ENCODE measurements at regions not wholly inside any gene's neighbourhood (a gene's known extent, or its start where the extent isn't known, plus 50 kb on each side); places are given as distances from the start of the nearest gene placed in this dataset.

GRCh38 chr19:30276011-30276882 is 95.9 kb upstream of the ZNF536 start:
- no peaks in the 10 kb centered on the region for H3K4me1 Mint-ChIP-seq (ENCODE audit: low read depth)
- no peak overlapping the region for H3K4me3 Mint-ChIP-seq
- no peaks in the 10 kb centered on the region; the same call in 1 of the 2 replicates for H3K36me3 Mint-ChIP-seq (ENCODE audit: low read depth)
- peaks cover 77% of the 10 kb centered on the region for H3K9me3 Mint-ChIP-seq
- no peak for DNase-seq
- peaks cover 2% of the 10 kb centered on the region for H3K27me3 Mint-ChIP-seq (ENCODE audit: insufficient read depth)
- no peak for TF ChIP-seq CTCF (IDR thresholded peaks at IDR 0.05)
- H3K27ac Mint-ChIP-seq, result no peak overlapping the region

- no peak overlapping the region for H3K4me3 Mint-ChIP-seq
- H3K27me3 Mint-ChIP-seq (ENCODE audit: insufficient read depth), result peaks cover 2% of the 10 kb centered on the region
- no peaks in the 10 kb centered on the region for H3K4me1 Mint-ChIP-seq (ENCODE audit: low read depth)
- no peak overlapping the region for H3K27ac Mint-ChIP-seq
- no peak for DNase-seq
- no peak for TF ChIP-seq CTCF (IDR thresholded peaks at IDR 0.05)
- peaks cover 76% of the 10 kb centered on the region for H3K9me3 Mint-ChIP-seq
- no peaks in the 10 kb centered on the region; the same call in 1 of the 2 replicates for H3K36me3 Mint-ChIP-seq (ENCODE audit: low read depth)
These were observed 95.3 kb upstream of the ZNF536 start for GRCh38 chr19:30276883-30277280.

GRCh38 chr19:30277941-30278881 is 94.0 kb upstream of the ZNF536 start:
- no peak overlapping the region for H3K4me3 Mint-ChIP-seq

GRCh38 chr19:30278882-30279254 is 93.3 kb upstream of the ZNF536 start:
- H3K9me3 Mint-ChIP-seq, result peaks cover 76% of the 10 kb centered on the region
- H3K4me1 Mint-ChIP-seq (ENCODE audit: low read depth), result no peaks in the 10 kb centered on the region
- H3K4me3 Mint-ChIP-seq, result no peak overlapping the region
- H3K36me3 Mint-ChIP-seq (ENCODE audit: low read depth), result peaks cover 5% of the 10 kb centered on the region
- H3K27me3 Mint-ChIP-seq (ENCODE audit: insufficient read depth), result peaks cover 2% of the 10 kb centered on the region
- H3K27ac Mint-ChIP-seq, result no peak overlapping the region
- no peak for TF ChIP-seq CTCF (IDR thresholded peaks at IDR 0.05)
- DNase-seq, result no peak

More at GRCh38 chr19:30277941-30278881, 94.0 kb upstream of the ZNF536 start:
- TF ChIP-seq CTCF (IDR thresholded peaks at IDR 0.05), result no peak
- Mint-ChIP-seq H3K27me3 (ENCODE audit: insufficient read depth) (peaks cover 2% of the 10 kb centered on the region), H3K27ac (no peak overlapping the region), H3K4me1 (ENCODE audit: low read depth) (no peaks in the 10 kb centered on the region), H3K36me3 (ENCODE audit: low read depth) (peaks cover 5% of the 10 kb centered on the region), H3K9me3 (peaks cover 74% of the 10 kb centered on the region)
- no peak for DNase-seq

GRCh38 chr19:30280018-30280417 is 92.2 kb upstream of the ZNF536 start:
- no peak for TF ChIP-seq CTCF (IDR thresholded peaks at IDR 0.05)
- Mint-ChIP-seq H3K4me1 (ENCODE audit: low read depth) (no peaks in the 10 kb centered on the region), H3K9me3 (peaks cover 79% of the 10 kb centered on the region), H3K4me3 (no peak overlapping the region), H3K27ac (no peak overlapping the region), H3K36me3 (ENCODE audit: low read depth) (peaks cover 5% of the 10 kb centered on the region), H3K27me3 (ENCODE audit: insufficient read depth) (peaks cover 2% of the 10 kb centered on the region)
- no peak for DNase-seq
